Lower lobe of right lung (tissue), 2 donors: ENCODE measurements at regions not wholly inside any gene's neighbourhood (a gene's known extent, or its start where the extent isn't known, plus 50 kb on each side); places are given as distances from the start of the nearest gene placed in this dataset.
"Not testable (repeated sequence)": the region's sequence is repeated elsewhere in the genome, so short reads cannot be mapped to it uniquely, and the experiment has no call there.

Experiments
- ATAC-seq, 2 donors: fragments of 200-7000 bp; cut with Tn5 transposase; one replicate each; pipeline ENCODE4 v1.9.1; 2020 to 2022; ENCODE audit warnings: mild to moderate bottlenecking in 2 of 2, moderate library complexity in 2 of 2
- DNase-seq: peaks from one replicate; pipeline ENCODE4 v3.0.0-alpha.2; 2020
- H3K27ac ChIP-seq: fragments of 200-600 bp; one replicate; pipeline ENCODE4 v1.8.0; 2022
- H3K27me3 ChIP-seq: fragments of 200-600 bp; one replicate; pipeline ENCODE4 v1.8.0; 2022; ENCODE audit warnings: low read depth
- H3K36me3 ChIP-seq: fragments of 200-600 bp; one replicate; pipeline ENCODE4 v1.8.0; 2022; ENCODE audit warnings: mild to moderate bottlenecking
- H3K4me1 ChIP-seq: fragments of 200-600 bp; one replicate; pipeline ENCODE4 v1.8.0; 2022
- H3K4me3 ChIP-seq: fragments of 200-600 bp; one replicate; pipeline ENCODE4 v1.8.0; 2022; ENCODE audit warnings: mild to moderate bottlenecking
- H3K9me3 ChIP-seq: fragments of 200-600 bp; one replicate; pipeline ENCODE4 v1.8.0; 2022
- CTCF ChIP-seq: fragments of 200-600 bp; IDR thresholded peaks from one replicate; pipeline ENCODE4 v1.8.0; 2022; ENCODE audit warnings: antibody characterized with exemption, mild to moderate bottlenecking
- intact Hi-C: fragments of 100-400 bp; cut with DNase I; formaldehyde crosslinking; loops from one replicate; pipeline ENCODE4 v1.11.0; 2022
- donor health status: DM: no; HTN: yes; CAD: no; lungs with severe emphysema.

GRCh38 chr1:187588917-187589316 is 760.2 kb downstream of the PLA2G4A start:
- no peak for ATAC-seq
- Histone ChIP-seq H3K9me3 (no peaks in the 10 kb centered on the region), H3K36me3 (no peaks in the 10 kb centered on the region), H3K4me3 (no peak overlapping the region), H3K27me3 (no peaks in the 10 kb centered on the region), H3K27ac (no peak overlapping the region), H3K4me1 (no peaks in the 10 kb centered on the region)
- TF ChIP-seq CTCF: no peak
- intact Hi-C loops: no loop called here
- DNase-seq: no peak

GRCh38 chr1:187605736-187606135 is 777.0 kb downstream of the PLA2G4A start:
- TF ChIP-seq CTCF: no peak
- H3K27me3 ChIP-seq: no peaks in the 10 kb centered on the region
- H3K36me3 ChIP-seq: no peaks in the 10 kb centered on the region
- no peaks in the 10 kb centered on the region for H3K9me3 ChIP-seq
- ATAC-seq (no peak), DNase-seq (no peak)
- no peak overlapping the region for H3K4me3 ChIP-seq
- intact Hi-C loops: no loop called here
- H3K27ac ChIP-seq: no peak overlapping the region
- H3K4me1 ChIP-seq: no peaks in the 10 kb centered on the region

GRCh38 chr1:187615853-187616735 is 787.3 kb downstream of the PLA2G4A start:
- DNase-seq, intact Hi-C loops, ATAC-seq, H3K4me1 ChIP-seq, H3K27me3 ChIP-seq, H3K9me3 ChIP-seq, H3K27ac ChIP-seq, H3K4me3 ChIP-seq, H3K36me3 ChIP-seq: not testable (repeated sequence)

GRCh38 chr1:187616830-187617229 is 788.1 kb downstream of the PLA2G4A start:
- DNase-seq, intact Hi-C loops, ATAC-seq: not testable (repeated sequence)

GRCh38 chr1:187617776-187618175 is 789.0 kb downstream of the PLA2G4A start:
- no peaks in the 10 kb centered on the region for H3K9me3 ChIP-seq
- H3K36me3 ChIP-seq: no peaks in the 10 kb centered on the region
- H3K4me1 ChIP-seq: no peaks in the 10 kb centered on the region
- no peak for TF ChIP-seq CTCF
- no peak for DNase-seq
- no peak for ATAC-seq
- no peak overlapping the region for H3K4me3 ChIP-seq
- H3K27me3 ChIP-seq: no peaks in the 10 kb centered on the region
- no peak overlapping the region for H3K27ac ChIP-seq
- intact Hi-C loops: no loop called here

More at GRCh38 chr1:187616830-187617229, 788.1 kb downstream of the PLA2G4A start:
- not testable (repeated sequence) for H3K9me3 ChIP-seq, H3K36me3 ChIP-seq, H3K27ac ChIP-seq, H3K4me3 ChIP-seq, H3K27me3 ChIP-seq, H3K4me1 ChIP-seq

GRCh38 chr1:187619175-187619574 is 790.4 kb downstream of the PLA2G4A start:
- ATAC-seq (no peak), DNase-seq (no peak)
- H3K4me3 ChIP-seq: no peak overlapping the region
- intact Hi-C loops: no loop called here
- TF ChIP-seq CTCF: no peak
- H3K36me3 ChIP-seq: no peaks in the 10 kb centered on the region
- H3K27me3 ChIP-seq: no peaks in the 10 kb centered on the region
- H3K9me3 ChIP-seq: no peaks in the 10 kb centered on the region
- no peaks in the 10 kb centered on the region for H3K4me1 ChIP-seq
- no peak overlapping the region for H3K27ac ChIP-seq
